Smooth muscle cell (in vitro differentiated cells): ENCODE measurements at regions not wholly inside any gene's neighbourhood (a gene's known extent, or its start where the extent isn't known, plus 50 kb on each side); places are given as distances from the start of the nearest gene placed in this dataset.

ENCODE experiments used
- DNase-seq: peaks from one replicate; lab custom pipeline; 2025; ENCODE audit not compliant: unreplicated experiment; lab: John Stamatoyannopoulos, UW
- H2AFZ ChIP-seq: fragments of 200-600 bp; sonication (generic); 2 replicates; pipeline ENCODE4 v1.6.0; 2016; ENCODE audit warnings: antibody characterized with exemption, low read depth, mild to moderate bottlenecking
- H3F3A ChIP-seq: fragments of 200-600 bp; sonication (generic); 2 replicates; pipeline ENCODE4 v1.6.0; 2017; ENCODE audit warnings: antibody characterized with exemption, low read depth
- H3K27ac ChIP-seq: fragments of 200-600 bp; sonication (generic); 2 replicates; pipeline ENCODE4 v1.5.1; 2016; ENCODE audit warnings: low read depth, mild to moderate bottlenecking
- H3K27me3 ChIP-seq: fragments of 200-600 bp; sonication (generic); 2 replicates; pipeline ENCODE4 v1.6.1; 2016; ENCODE audit warnings: low read depth, mild to moderate bottlenecking
- H3K36me3 ChIP-seq: fragments of 200-600 bp; sonication (generic); 2 replicates; pipeline ENCODE4 v1.5.1; 2016; ENCODE audit warnings: low read depth
- H3K4me1 ChIP-seq: fragments of 200-600 bp; sonication (generic); 2 replicates; pipeline ENCODE4 v1.5.1; 2016; ENCODE audit warnings: low read depth
- H3K4me2 ChIP-seq: fragments of 200-600 bp; sonication (generic); 2 replicates; pipeline ENCODE4 v1.6.0; 2016; ENCODE audit warnings: mild to moderate bottlenecking
- H3K4me3 ChIP-seq: fragments of 200-600 bp; sonication (generic); 2 replicates; pipeline ENCODE4 v1.5.1; 2016; ENCODE audit warnings: mild to moderate bottlenecking
- H3K79me2 ChIP-seq: fragments of 200-600 bp; sonication (generic); 2 replicates; pipeline ENCODE4 v1.6.0; 2016; ENCODE audit warnings: low read depth, mild to moderate bottlenecking
- H3K9ac ChIP-seq: fragments of 200-600 bp; sonication (generic); 2 replicates; pipeline ENCODE4 v1.6.0; 2016; ENCODE audit warnings: low read depth
- H3K9me3 ChIP-seq: fragments of 200-600 bp; sonication (generic); replicated peaks from 2 replicates; pipeline ENCODE4 v1.5.1; 2016; ENCODE audit warnings: low read depth
- H4K20me1 ChIP-seq: fragments of 200-600 bp; sonication (generic); 2 replicates; pipeline ENCODE4 v1.6.0; 2016; ENCODE audit warnings: low read depth
- CTCF ChIP-seq: fragments of 200-600 bp; sonication (generic); IDR thresholded peaks from 2 replicates; pipeline ENCODE4 v1.5.1; 2017; ENCODE audit warnings: borderline replicate concordance, mild to moderate bottlenecking, antibody characterized with exemption; ENCODE audit not compliant: insufficient read depth, poor library complexity, severe bottlenecking
- WGBS: methylation state at CpG from one replicate; pipeline ENCODE4 v1.1.7; 2016; ENCODE audit warnings: low lambda C conversion rate; 5-methylcytosine and 5-hydroxymethylcytosine counted together

- H3K36me3 ChIP-seq = no peaks in the 10 kb centered on the region
- 15% methylated on average over 33 of the region's 33 CpGs for WGBS
- H3K4me1 ChIP-seq = peaks cover 6% of the 10 kb centered on the region
- H4K20me1 ChIP-seq = no peaks in the 10 kb centered on the region
- H3K27me3 ChIP-seq = no peaks in the 10 kb centered on the region
- H3K4me3 ChIP-seq = peak overlapping the region; percentile 49
- peak; percentile 9 for DNase-seq
- H3K4me2 ChIP-seq = peak overlapping the region; percentile 81
- no peaks in the 10 kb centered on the region for H3K9me3 ChIP-seq
- H3F3A ChIP-seq = no peaks in the 10 kb centered on the region
- H2AFZ ChIP-seq = peak overlapping the region; percentile 99
- peak overlapping the region; percentile 28 for H3K27ac ChIP-seq
- H3K9ac ChIP-seq = peak overlapping the region; percentile 18
- H3K79me2 ChIP-seq = no peaks in the 10 kb centered on the region
- peak; percentile 84 for TF ChIP-seq CTCF
Measured at GRCh38 chr10:52883996-52884871, 111.7 kb upstream of the MBL2 start.

- peak overlapping the region; percentile 38 for H3K4me2 ChIP-seq
- peak overlapping the region; percentile 47 for H3K27ac ChIP-seq
- H3K27me3 ChIP-seq = no peaks in the 10 kb centered on the region
- H3K36me3 ChIP-seq = no peaks in the 10 kb centered on the region
- no peak for DNase-seq
- no peaks in the 10 kb centered on the region for H3K9me3 ChIP-seq
- TF ChIP-seq CTCF = no peak
- no peak overlapping the region for H3K9ac ChIP-seq
- peaks cover 6% of the 10 kb centered on the region for H3K4me1 ChIP-seq
- H3K4me3 ChIP-seq = no peak overlapping the region
- H2AFZ ChIP-seq = no peak overlapping the region
- 60% methylated on average over 2 of the region's 2 CpGs for WGBS
- no peaks in the 10 kb centered on the region for H3F3A ChIP-seq
- no peaks in the 10 kb centered on the region for H4K20me1 ChIP-seq
- no peaks in the 10 kb centered on the region for H3K79me2 ChIP-seq
Measured at GRCh38 chr10:52879091-52879807, 106.7 kb upstream of the MBL2 start.

- H2AFZ ChIP-seq = no peak overlapping the region
- TF ChIP-seq CTCF = no peak
- no peak for DNase-seq
- no peaks in the 10 kb centered on the region for H3K36me3 ChIP-seq
- H3K9me3 ChIP-seq = no peaks in the 10 kb centered on the region
- no peak overlapping the region for H3K27ac ChIP-seq
- no peaks in the 10 kb centered on the region for H3K79me2 ChIP-seq
- H3K4me2 ChIP-seq = no peak overlapping the region
- peaks cover 5% of the 10 kb centered on the region for H3K4me1 ChIP-seq
- no peaks in the 10 kb centered on the region for H3K27me3 ChIP-seq
- H4K20me1 ChIP-seq = no peaks in the 10 kb centered on the region
- H3F3A ChIP-seq = no peaks in the 10 kb centered on the region
- WGBS = 93% methylated on average over 4 of the region's 4 CpGs
- no peak overlapping the region for H3K4me3 ChIP-seq
- no peak overlapping the region for H3K9ac ChIP-seq
Measured at GRCh38 chr10:52877451-52877850, 104.9 kb upstream of the MBL2 start.
